Pancreas (tissue), 10 donors: ENCODE measurements at regions not wholly inside any gene's neighbourhood (a gene's known extent, or its start where the extent isn't known, plus 50 kb on each side); places are given as distances from the start of the nearest gene placed in this dataset.

Experiments used
- ATAC-seq, 4 donors: fragments of 200-7000 bp; cut with Tn5 transposase; one replicate each; pipeline versions ENCODE4 v1.8.0 to v1.9.1; 2020; ENCODE audit warnings: mild to moderate bottlenecking in 4 of 4, moderate library complexity in 4 of 4
- DNase-seq, 6 donors: peaks; one replicate each; pipeline ENCODE4 v3.0.0-alpha.2; 2020
- FAIRE-seq: peaks from 2 replicates; lab custom pipeline; 2012; peaks lifted over from hg19 to GRCh38; lab: Jason Lieb, UNC
- H3K27ac ChIP-seq, 4 donors: fragments of 200-600 bp; sonication (generic); 1 replicate in 3 of 4; 2 replicates in 1 of 4; pipeline versions ENCODE4 v1.5.0 to v1.8.0; 2020
- H3K27me3 ChIP-seq, 4 donors: fragments of 200-600 bp; one replicate each; pipeline ENCODE4 v1.8.0; 2021
- H3K36me3 ChIP-seq, 3 donors: fragments of 200-600 bp; sonication (generic) in 1 of 3; one replicate each; pipeline versions ENCODE4 v1.5.0 to v1.8.0; 2020 to 2021
- H3K4me1 ChIP-seq, 3 donors: fragments of 200-600 bp; one replicate each; pipeline ENCODE4 v1.8.0; 2021
- H3K4me3 ChIP-seq, 4 donors: fragments of 200-600 bp; sonication (generic) in 2 of 4; one replicate each; pipeline versions ENCODE4 v1.5.0 to v1.8.0; 2020 to 2021
- H3K9me3 ChIP-seq, 4 donors: fragments of 200-600 bp; one replicate each; pipeline ENCODE4 v1.8.0; 2021
- WGBS, 2 donors: extraction: QIAGEN DNeasy Blood & Tissue Kit; methylation state at CpG; one replicate each; pipeline ENCODE4 v1.1.7; 2013; 5-methylcytosine and 5-hydroxymethylcytosine counted together
- intact Hi-C, 3 donors: fragments of 100-400 bp; cut with DNase I; formaldehyde crosslinking; loops; one replicate each; pipeline versions ENCODE4 v1.11.1 to v1.14.2; 2022
- TF ChIP-seq, protein P1 (sequence below), 4 donors: fragments of 200-600 bp; sonication (generic) in 3 of 4; IDR thresholded peaks; one replicate each; pipeline versions ENCODE4 v1.5.0 to v1.8.0; 2021; ENCODE audit warnings: antibody characterized with exemption in 4 of 4
- donor health status: healthy with polysubstance abuse.
- donor health status: DM: no; HTN: no; CAD: no; lungs with moderate emphysema.
- donor health status: DM: no; HTN: no; CAD: no.
- donor health status: control.
- donor health status: control.
- donor health status: Bipolar disorder and iron deficiency.
- donor health status: DM: yes; HTN: yes; CAD: no.
- donor health status: DM: no; HTN: no; CAD: no.
- donor health status: DM: no; HTN: no; CAD: no.
- donor health status: DM: yes; HTN: yes; CAD: no.

DNA sequence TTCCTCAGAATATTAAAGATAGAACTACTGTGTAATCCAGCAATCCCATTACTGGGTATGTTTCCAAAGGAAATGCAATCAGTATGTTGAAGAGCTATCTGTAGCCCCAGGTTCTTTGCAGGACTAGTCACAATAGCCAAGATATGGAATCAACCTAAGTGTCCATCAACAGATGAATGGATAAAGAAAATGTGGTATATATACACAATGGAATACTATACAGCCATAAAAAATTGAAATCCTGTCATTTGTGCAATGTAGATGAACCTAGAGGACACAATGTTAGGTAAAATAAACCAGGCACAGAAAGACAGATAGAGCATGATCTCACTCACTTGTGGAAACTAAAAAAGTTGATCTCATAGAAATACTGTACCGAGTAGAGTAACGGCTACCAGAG lies 306.0 kb upstream of the MARCKS start:
- FAIRE-seq (no peak), ATAC-seq (no peak), DNase-seq (no peak)
- no peaks in the 10 kb centered on the region for H3K27me3 ChIP-seq
- TF ChIP-seq, protein P1, sequence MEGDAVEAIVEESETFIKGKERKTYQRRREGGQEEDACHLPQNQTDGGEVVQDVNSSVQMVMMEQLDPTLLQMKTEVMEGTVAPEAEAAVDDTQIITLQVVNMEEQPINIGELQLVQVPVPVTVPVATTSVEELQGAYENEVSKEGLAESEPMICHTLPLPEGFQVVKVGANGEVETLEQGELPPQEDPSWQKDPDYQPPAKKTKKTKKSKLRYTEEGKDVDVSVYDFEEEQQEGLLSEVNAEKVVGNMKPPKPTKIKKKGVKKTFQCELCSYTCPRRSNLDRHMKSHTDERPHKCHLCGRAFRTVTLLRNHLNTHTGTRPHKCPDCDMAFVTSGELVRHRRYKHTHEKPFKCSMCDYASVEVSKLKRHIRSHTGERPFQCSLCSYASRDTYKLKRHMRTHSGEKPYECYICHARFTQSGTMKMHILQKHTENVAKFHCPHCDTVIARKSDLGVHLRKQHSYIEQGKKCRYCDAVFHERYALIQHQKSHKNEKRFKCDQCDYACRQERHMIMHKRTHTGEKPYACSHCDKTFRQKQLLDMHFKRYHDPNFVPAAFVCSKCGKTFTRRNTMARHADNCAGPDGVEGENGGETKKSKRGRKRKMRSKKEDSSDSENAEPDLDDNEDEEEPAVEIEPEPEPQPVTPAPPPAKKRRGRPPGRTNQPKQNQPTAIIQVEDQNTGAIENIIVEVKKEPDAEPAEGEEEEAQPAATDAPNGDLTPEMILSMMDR (IDR thresholded peaks at IDR 0.05): no peak
- H3K9me3 ChIP-seq: no peaks in the 10 kb centered on the region
- H3K27ac ChIP-seq: no peak overlapping the region
- no peak overlapping the region for H3K4me3 ChIP-seq
- intact Hi-C loops: no loop called here
- 96 to 100% methylated on average over 2 of the region's 2 CpGs for WGBS, 2 donors
- H3K4me1 ChIP-seq: no peaks in the 10 kb centered on the region
- H3K36me3 ChIP-seq: no peaks in the 10 kb centered on the region

DNA sequence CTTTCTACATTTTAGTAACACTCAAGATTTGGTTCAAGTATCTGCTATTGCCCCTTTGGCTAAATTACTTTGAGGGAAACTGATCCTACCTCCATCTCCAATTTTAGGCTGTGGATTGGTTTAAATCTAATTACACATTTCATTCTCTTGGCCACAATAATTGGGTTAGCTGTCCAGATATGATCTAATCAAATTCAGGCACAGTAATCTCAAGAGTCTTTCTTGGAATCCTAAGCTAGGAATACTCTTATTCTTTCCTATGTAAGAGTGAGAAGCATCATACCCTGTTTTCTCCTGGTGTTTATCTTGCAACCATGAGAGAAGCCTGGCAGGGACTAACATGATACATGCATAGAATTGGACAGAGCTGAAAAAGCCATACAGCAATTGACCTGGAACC lies 300.4 kb upstream of the MARCKS start:
- no peaks in the 10 kb centered on the region for H3K9me3 ChIP-seq
- ATAC-seq (no peak), FAIRE-seq (no peak), DNase-seq (no peak)
- no peaks in the 10 kb centered on the region for H3K27me3 ChIP-seq
- no peaks in the 10 kb centered on the region for H3K36me3 ChIP-seq
- intact Hi-C loops: no loop called here
- H3K27ac ChIP-seq: no peak overlapping the region
- TF ChIP-seq, protein P1 (IDR thresholded peaks at IDR 0.05): no peak
- H3K4me1 ChIP-seq: peaks cover 0 to 6% (median 0%) of the 10 kb centered on the region in 3 donors
- H3K4me3 ChIP-seq: no peak overlapping the region

DNA sequence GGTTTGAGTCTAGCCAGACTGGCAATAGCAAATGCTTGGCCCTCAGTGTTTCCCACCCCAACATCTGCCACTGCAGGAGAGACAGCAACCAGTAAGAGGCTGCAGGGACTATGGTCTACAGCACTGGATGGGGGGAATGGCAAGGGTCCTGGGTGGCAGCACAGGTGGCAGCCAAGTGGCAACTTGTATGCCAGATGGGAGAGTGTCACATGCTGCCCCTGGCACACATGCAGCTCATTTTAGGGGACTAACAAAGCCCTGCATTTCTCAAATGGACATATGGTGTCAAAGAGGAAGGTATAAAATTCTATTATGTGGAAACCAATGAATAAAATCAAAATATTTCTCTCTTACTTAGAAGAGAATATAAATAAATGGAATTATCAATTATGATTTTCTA lies 298.7 kb upstream of the MARCKS start:
- Histone ChIP-seq H3K27me3 (no peaks in the 10 kb centered on the region), H3K4me1 (peaks cover 0 to 6% (median 0%) of the 10 kb centered on the region in 3 donors), H3K4me3 (no peak overlapping the region), H3K36me3 (no peaks in the 10 kb centered on the region), H3K27ac (peak overlapping the region in 2 of 4 donors; percentile 15 to 20), H3K9me3 (no peaks in the 10 kb centered on the region)
- TF ChIP-seq, protein P1 (IDR thresholded peaks at IDR 0.05): no peak
- intact Hi-C loops: no loop called here
- no peak for FAIRE-seq
- no peak for ATAC-seq
- no peak for DNase-seq

DNA sequence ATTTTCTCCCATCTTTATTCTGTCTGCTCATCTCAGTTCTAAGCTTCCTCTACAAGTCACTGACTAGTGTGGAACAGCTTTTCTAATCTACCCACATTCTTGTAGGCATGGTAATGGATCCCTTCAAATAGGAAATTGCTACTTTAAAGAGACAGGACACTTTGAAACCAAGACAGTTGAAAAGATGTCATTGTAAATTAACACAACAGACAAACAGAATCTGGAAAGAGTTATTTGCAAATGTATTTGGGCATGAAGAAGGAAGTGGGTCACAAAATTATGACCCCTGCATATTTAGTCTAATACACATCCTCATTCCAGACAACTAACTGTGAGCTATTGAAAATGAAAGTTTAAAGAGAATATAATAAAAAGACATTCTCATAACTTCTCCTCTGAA lies 298.2 kb upstream of the MARCKS start:
- TF ChIP-seq, protein P1 (IDR thresholded peaks at IDR 0.05): no peak
- Histone ChIP-seq H3K27ac (peak overlapping the region in 2 of 4 donors; percentile 15 to 20), H3K36me3 (no peaks in the 10 kb centered on the region), H3K4me3 (no peak overlapping the region), H3K4me1 (peaks cover 0 to 6% (median 0%) of the 10 kb centered on the region in 3 donors), H3K27me3 (no peaks in the 10 kb centered on the region), H3K9me3 (no peaks in the 10 kb centered on the region)
- intact Hi-C loops: no loop called here
- ATAC-seq: peak in 2 of 4 donors; percentile 34 to 54
- no peak for DNase-seq
- FAIRE-seq: peak; percentile 20

DNA sequence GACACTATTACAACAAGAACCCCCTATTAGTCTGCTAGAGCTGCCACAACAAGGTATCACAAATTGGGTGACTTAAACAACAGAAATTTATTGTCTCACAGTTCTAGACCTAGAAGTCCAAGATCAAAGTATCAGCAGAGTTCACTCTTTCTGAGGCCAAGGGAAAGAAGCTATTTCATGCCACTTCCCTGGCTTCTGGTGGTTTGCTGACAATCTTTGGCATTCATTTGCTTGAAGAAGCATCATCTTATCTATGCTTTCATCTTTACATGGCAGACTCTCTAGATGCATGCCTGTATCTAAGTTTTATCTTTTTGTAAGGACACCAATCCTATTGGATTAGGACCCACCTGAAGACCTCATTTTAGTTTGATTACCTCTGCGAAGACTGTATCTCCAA lies 296.8 kb upstream of the MARCKS start:
- TF ChIP-seq, protein P1 (IDR thresholded peaks at IDR 0.05): no peak
- 94 to 97% methylated on average over 1 of the region's 1 CpG for WGBS, 2 donors
- FAIRE-seq: no peak

More for the DNA sequence above, 296.8 kb upstream of the MARCKS start:
- intact Hi-C loops: no loop called here
- no peaks in the 10 kb centered on the region for H3K27me3 ChIP-seq
- H3K9me3 ChIP-seq: no peaks in the 10 kb centered on the region
- ATAC-seq (no peak), DNase-seq (no peak)
- peaks cover 0 to 6% (median 0%) of the 10 kb centered on the region in 3 donors for H3K4me1 ChIP-seq
- no peak overlapping the region for H3K27ac ChIP-seq
- H3K4me3 ChIP-seq: no peak overlapping the region
- no peaks in the 10 kb centered on the region for H3K36me3 ChIP-seq
